SK-N-SH treated with all-trans-retinoic acid at 6 μM for 48 hours (cell line): ENCODE measurements at regions not wholly inside any gene's neighbourhood (a gene's known extent, or its start where the extent isn't known, plus 50 kb on each side); places are given as distances from the start of the nearest gene placed in this dataset.
A peak's percentile ranks its signal among the peaks of the same experiment; 100 is the strongest.
"Not testable (repeated sequence)": the region's sequence is repeated elsewhere in the genome, so short reads cannot be mapped to it uniquely, and the experiment has no call there.

Experiments
- ATAC-seq: fragments of 200-7000 bp; cut with Tn5 transposase; 3 replicates; pipeline ENCODE4 v1.9.1; 2020; ENCODE audit warnings: mild to moderate bottlenecking, moderate library complexity
- ARNTL ChIP-seq: fragments of 450-650 bp; formaldehyde crosslinking; IDR thresholded peaks from 2 replicates; pipeline ENCODE4 v1.5.0; 2020; ENCODE audit warnings: low read depth, mild to moderate bottlenecking, moderate library complexity, borderline replicate concordance
- BACH2 ChIP-seq: fragments of 250-450 bp; sonication (Bioruptor Pico); IDR thresholded peaks from 2 replicates; pipeline ENCODE4 v1.9.0; 2021; ENCODE audit warnings: mild to moderate bottlenecking, borderline replicate concordance
- CREB5 ChIP-seq: fragments of 250-450 bp; sonication (Bioruptor Pico); IDR thresholded peaks from 2 replicates; pipeline ENCODE4 v1.5.1; 2020; ENCODE audit warnings: low read depth, mild to moderate bottlenecking, moderate library complexity
- CSDC2 ChIP-seq: fragments of 250-450 bp; sonication (Bioruptor Pico); IDR thresholded peaks from 2 replicates; pipeline ENCODE4 v1.5.0; 2020; ENCODE audit warnings: mild to moderate bottlenecking, moderate library complexity
- CSRNP3 ChIP-seq: fragments of 250-450 bp; sonication (Bioruptor Pico); IDR thresholded peaks from 2 replicates; pipeline ENCODE4 v1.5.1; 2021; ENCODE audit warnings: mild to moderate bottlenecking, moderate library complexity
- ESRRG ChIP-seq: fragments of 250-450 bp; sonication (Bioruptor Pico); IDR thresholded peaks from 2 replicates; pipeline ENCODE4 v1.6.1; 2021; ENCODE audit warnings: mild to moderate bottlenecking
- GLIS3 ChIP-seq: fragments of 250-450 bp; sonication (Bioruptor Pico); IDR thresholded peaks from 2 replicates; pipeline ENCODE4 v1.5.0; 2020; ENCODE audit warnings: mild to moderate bottlenecking, moderate library complexity
- ISL1 ChIP-seq: fragments of 250-450 bp; sonication (Bioruptor Pico); IDR thresholded peaks from 2 replicates; pipeline ENCODE4 v2.1.2; 2022; ENCODE audit warnings: mild to moderate bottlenecking, moderate library complexity
- OSR1 ChIP-seq: fragments of 250-450 bp; sonication (Bioruptor Pico); IDR thresholded peaks from 2 replicates; pipeline ENCODE4 v1.8.0; 2022; ENCODE audit warnings: moderate library complexity, mild to moderate bottlenecking, inconsistent platforms
- PATZ1 ChIP-seq: fragments of 250-450 bp; sonication (Bioruptor Pico); IDR thresholded peaks from 2 replicates; pipeline ENCODE4 v1.8.0; 2020; ENCODE audit warnings: mild to moderate bottlenecking, moderate library complexity, borderline replicate concordance
- POU6F1 ChIP-seq: fragments of 250-450 bp; sonication (Bioruptor Pico); IDR thresholded peaks from 2 replicates; pipeline ENCODE4 v1.8.0; 2021; ENCODE audit warnings: low read depth, mild to moderate bottlenecking, moderate library complexity, borderline replicate concordance
- PPARA ChIP-seq: fragments of 250-450 bp; sonication (Bioruptor Pico); IDR thresholded peaks from 2 replicates; pipeline ENCODE4 v1.5.0; 2020; ENCODE audit warnings: mild to moderate bottlenecking, borderline replicate concordance
- RARB ChIP-seq: fragments of 250-450 bp; sonication (Bioruptor Pico); IDR thresholded peaks from 2 replicates; pipeline ENCODE4 v1.8.0; 2021; ENCODE audit warnings: mild to moderate bottlenecking, moderate library complexity
- SNAI2 ChIP-seq: fragments of 250-450 bp; sonication (Bioruptor Pico); IDR thresholded peaks from 2 replicates; pipeline ENCODE4 v1.5.0; 2020; ENCODE audit warnings: mild to moderate bottlenecking, moderate library complexity
- TCF4 ChIP-seq: fragments of 250-450 bp; sonication (Bioruptor Pico); IDR thresholded peaks from 2 replicates; pipeline ENCODE4 v1.8.0; 2021; ENCODE audit warnings: mild to moderate bottlenecking, moderate library complexity, borderline replicate concordance
- TOX ChIP-seq: fragments of 250-450 bp; sonication (Bioruptor Pico); IDR thresholded peaks from 2 replicates; pipeline ENCODE4 v1.8.0; 2021; ENCODE audit warnings: mild to moderate bottlenecking, moderate library complexity, borderline replicate concordance
- TSHZ2 ChIP-seq: fragments of 250-450 bp; sonication (Bioruptor Pico); IDR thresholded peaks from 2 replicates; pipeline ENCODE4 v1.5.0; 2020; ENCODE audit warnings: mild to moderate bottlenecking, moderate library complexity
- ZC3H10 ChIP-seq: fragments of 250-450 bp; sonication (Bioruptor Pico); IDR thresholded peaks from 2 replicates; pipeline ENCODE4 v1.5.1; 2021; ENCODE audit warnings: mild to moderate bottlenecking, moderate library complexity
- ZFP3 ChIP-seq: fragments of 250-450 bp; sonication (Bioruptor Pico); IDR thresholded peaks from 2 replicates; pipeline ENCODE4 v1.5.0; 2020; ENCODE audit warnings: mild to moderate bottlenecking, moderate library complexity
- ZNF70 ChIP-seq: fragments of 450-650 bp; formaldehyde crosslinking; IDR thresholded peaks from 2 replicates; pipeline ENCODE4 v1.5.0; 2020; ENCODE audit warnings: mild to moderate bottlenecking, moderate library complexity
- ZNF8 ChIP-seq: fragments of 450-650 bp; formaldehyde crosslinking; IDR thresholded peaks from 2 replicates; pipeline ENCODE4 v1.5.0; 2020; ENCODE audit warnings: mild to moderate bottlenecking, moderate library complexity

- TF ChIP-seq ZNF8 (CRISPR knock-in tag) (no peak), ZFP3 (CRISPR knock-in tag) (no peak), CSDC2 (CRISPR knock-in tag) (no peak), CSRNP3 (CRISPR knock-in tag) (no peak), POU6F1 (no peak), ZNF70 (CRISPR knock-in tag) (no peak), GLIS3 (CRISPR knock-in tag) (no peak), SNAI2 (CRISPR knock-in tag) (no peak), TOX (no peak), ESRRG (no peak), ZC3H10 (CRISPR knock-in tag) (no peak), CREB5 (no peak), ISL1 (CRISPR knock-in tag) (no peak), PPARA (CRISPR knock-in tag) (no peak), RARB (CRISPR knock-in tag) (no peak), TSHZ2 (no peak), BACH2 (CRISPR knock-in tag) (no peak), ARNTL (CRISPR knock-in tag) (no peak), PATZ1 (CRISPR knock-in tag) (no peak)
- ATAC-seq, result peak; percentile 88
These were observed 531.1 kb upstream of the STEAP1 start for GRCh38 chr7:89623018-89623672.

- not testable (repeated sequence) for ATAC-seq
These were observed 530.1 kb upstream of the STEAP1 start for GRCh38 chr7:89624155-89624554.

- ATAC-seq, result no peak
- TF ChIP-seq ARNTL (CRISPR knock-in tag) (no peak), SNAI2 (CRISPR knock-in tag) (no peak), ESRRG (no peak), PATZ1 (CRISPR knock-in tag) (no peak), POU6F1 (no peak), PPARA (CRISPR knock-in tag) (no peak), ISL1 (CRISPR knock-in tag) (no peak), CSRNP3 (CRISPR knock-in tag) (no peak), CSDC2 (CRISPR knock-in tag) (no peak), CREB5 (no peak), OSR1 (no peak), TCF4 (CRISPR knock-in tag) (no peak), TOX (no peak), GLIS3 (CRISPR knock-in tag) (no peak)
These were observed 505.8 kb upstream of the STEAP1 start for GRCh38 chr7:89648509-89648908.
